ENCODE measurements at regions not wholly inside any gene's neighbourhood (a gene's known extent, or its start where the extent isn't known, plus 50 kb on each side); places are given as distances from the start of the nearest gene placed in this dataset.

- DNase-seq = no peak
These were observed 257.4 kb upstream of the AGA start for GRCh38 chr4:177699365-177700213.

- no peak for DNase-seq
These were observed 264.7 kb upstream of the AGA start for GRCh38 chr4:177706916-177707315.

- no peak for DNase-seq
These were observed 271.2 kb upstream of the AGA start for GRCh38 chr4:177713454-177713853.

- DNase-seq = no peak
These were observed 275.2 kb upstream of the AGA start for GRCh38 chr4:177717407-177717806.

- DNase-seq = no peak
These were observed 276.3 kb upstream of the AGA start for GRCh38 chr4:177718514-177718913.

GRCh38 chr4:177726111-177726510, 283.9 kb upstream of the AGA start:
- DNase-seq = no peak

GRCh38 chr4:177728361-177729152, 286.3 kb upstream of the AGA start:
- DNase-seq = no peak

- no peak for DNase-seq
These were observed 287.4 kb upstream of the AGA start for GRCh38 chr4:177729681-177730080.

GRCh38 chr4:177737387-177737940, 295.2 kb upstream of the AGA start:
- DNase-seq = no peak

- no peak for DNase-seq
These were observed 298.3 kb upstream of the AGA start for GRCh38 chr4:177740563-177740962.

GRCh38 chr4:177759729-177760128, 317.5 kb upstream of the AGA start:
- no peak for DNase-seq

- no peak for DNase-seq
These were observed 319.5 kb upstream of the AGA start for GRCh38 chr4:177761692-177762091.

GRCh38 chr4:177769155-177769554, 326.9 kb upstream of the AGA start:
- no peak for DNase-seq

- DNase-seq = no peak
These were observed 328.5 kb upstream of the AGA start for GRCh38 chr4:177770776-177771175.

GRCh38 chr4:177771645-177772044, 329.4 kb upstream of the AGA start:
- DNase-seq = no peak

- no peak for DNase-seq
These were observed 336.4 kb upstream of the AGA start for GRCh38 chr4:177778623-177779022.

GRCh38 chr4:177785000-177785399, 342.8 kb upstream of the AGA start:
- DNase-seq = no peak

GRCh38 chr4:177789610-177790009, 347.4 kb upstream of the AGA start:
- no peak for DNase-seq

GRCh38 chr4:177791188-177791587, 349.0 kb upstream of the AGA start:
- no peak for DNase-seq

- no peak for DNase-seq
These were observed 354.6 kb upstream of the AGA start for GRCh38 chr4:177796841-177797240.

GRCh38 chr4:177798161-177798560, 355.9 kb upstream of the AGA start:
- DNase-seq = no peak

- DNase-seq = no peak
These were observed 359.9 kb upstream of the AGA start for GRCh38 chr4:177802162-177802561.

GRCh38 chr4:177802661-177803060, 360.4 kb upstream of the AGA start:
- no peak for DNase-seq

GRCh38 chr4:177803151-177803550, 360.9 kb upstream of the AGA start:
- no peak for DNase-seq
